ENCODE measurements at regions not wholly inside any gene's neighbourhood (a gene's known extent, or its start where the extent isn't known, plus 50 kb on each side); places are given as distances from the start of the nearest gene placed in this dataset.

DNA sequence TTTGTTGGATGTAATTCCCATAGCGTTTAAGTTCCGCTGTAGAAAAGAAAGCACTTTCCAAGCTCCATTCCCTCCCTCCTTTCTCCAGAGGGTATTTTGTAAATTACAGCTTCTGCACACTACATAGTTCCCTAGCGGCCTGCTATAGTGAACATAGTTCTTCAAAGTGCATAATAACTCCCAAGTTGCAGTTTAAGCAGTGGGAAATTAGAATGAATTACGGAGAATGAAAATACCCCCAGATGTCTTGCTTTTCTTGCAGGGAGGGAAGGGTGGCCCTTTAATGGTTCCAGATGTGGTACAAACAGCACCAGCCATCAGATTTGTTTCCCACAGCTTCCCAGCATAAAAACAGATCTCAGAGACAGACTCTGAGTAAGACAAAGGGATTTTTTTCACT, 893.9 kb downstream of the SUCLG1 start:
- DNase-seq (ENCODE audit: low read depth), result no peak

DNA sequence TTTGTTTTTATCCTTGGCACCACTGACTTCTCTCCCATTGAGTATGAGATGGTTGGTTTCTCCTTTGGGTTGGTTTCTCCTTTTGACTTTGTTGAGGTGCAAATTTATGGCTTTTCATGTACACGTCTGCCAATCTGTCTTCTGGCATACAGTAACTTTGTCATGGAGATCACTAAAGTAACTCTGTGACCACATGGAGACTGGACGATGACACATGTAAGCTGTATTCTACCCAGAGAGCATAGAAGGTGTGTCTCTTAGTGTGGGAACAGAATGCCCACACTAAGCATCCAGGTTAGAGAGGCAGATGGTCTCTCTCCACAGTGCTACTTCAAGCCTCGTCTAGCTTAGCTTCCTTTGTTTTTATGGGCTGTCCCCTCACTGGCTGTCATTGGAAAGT, 897.5 kb downstream of the SUCLG1 start:
- DNase-seq (ENCODE audit: low read depth), result no peak

DNA sequence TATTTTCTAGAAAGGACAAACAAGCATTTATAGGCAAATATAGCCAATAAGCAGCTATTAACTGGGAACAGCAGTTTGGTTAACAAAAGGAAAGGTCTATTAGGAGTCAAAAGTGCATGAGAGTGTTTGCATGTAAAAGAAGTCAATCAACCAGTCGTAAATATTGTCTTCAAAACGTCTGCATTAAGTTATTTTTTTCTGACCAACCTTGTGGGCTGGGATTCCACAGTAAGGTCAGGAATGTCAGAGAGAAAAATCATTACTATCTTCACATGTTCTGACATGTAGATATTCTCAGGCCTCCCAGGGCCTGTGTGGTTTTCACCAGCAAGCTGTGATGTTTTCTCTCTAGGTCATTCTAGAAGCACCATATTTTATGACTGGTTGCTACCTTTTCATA, 922.5 kb downstream of the SUCLG1 start:
- no peak for DNase-seq (ENCODE audit: low read depth)

DNA sequence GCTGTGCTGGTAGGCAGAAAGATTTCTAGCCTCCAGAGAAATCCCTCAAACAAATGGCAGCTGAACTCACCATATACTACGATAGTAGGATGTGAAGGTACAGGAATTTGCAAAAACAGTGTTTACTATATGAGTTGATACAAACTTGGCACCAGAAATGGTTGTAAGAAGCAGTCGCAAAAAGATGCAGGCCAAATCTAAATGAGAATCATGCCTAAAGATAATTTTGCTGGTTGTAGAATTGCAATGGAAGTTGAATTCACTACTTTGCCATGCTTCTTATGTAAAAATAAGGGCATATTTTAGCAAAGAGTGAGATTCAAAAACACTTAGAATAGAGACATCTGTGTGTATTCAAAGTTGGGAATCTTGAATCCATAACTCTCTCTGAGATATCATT, 924.7 kb downstream of the SUCLG1 start:
- no peak for DNase-seq (ENCODE audit: low read depth)

DNA sequence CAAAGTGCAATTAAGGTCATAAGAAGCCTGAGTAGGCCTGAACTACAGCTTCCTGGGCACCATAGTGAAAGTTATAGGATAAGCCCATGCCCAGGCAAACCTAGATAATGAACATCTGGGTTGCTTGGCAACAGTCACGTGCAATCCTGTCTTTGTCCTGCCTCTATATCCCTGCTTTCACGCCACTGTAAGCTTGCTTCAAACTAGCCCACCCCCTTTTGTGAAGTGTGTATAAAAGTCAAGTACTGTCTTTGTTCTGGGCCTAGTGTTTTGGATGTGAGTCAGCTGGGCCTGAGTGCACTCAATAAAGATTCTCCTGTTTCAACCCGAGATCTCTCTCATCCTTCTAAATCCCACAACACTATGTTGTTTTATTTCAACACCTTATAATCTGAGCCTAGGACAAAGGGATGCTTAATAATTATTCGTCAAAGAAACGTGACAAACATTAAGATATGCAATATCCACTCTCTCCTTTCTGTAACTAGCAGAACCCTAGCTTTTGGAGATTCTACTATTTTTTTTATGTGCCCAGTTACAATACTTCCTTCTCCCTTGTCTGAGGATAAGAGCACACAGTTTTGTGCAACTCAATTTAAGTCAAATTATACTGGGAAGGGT, 927.8 kb downstream of the SUCLG1 start:
- no peak for DNase-seq (ENCODE audit: low read depth)

DNA sequence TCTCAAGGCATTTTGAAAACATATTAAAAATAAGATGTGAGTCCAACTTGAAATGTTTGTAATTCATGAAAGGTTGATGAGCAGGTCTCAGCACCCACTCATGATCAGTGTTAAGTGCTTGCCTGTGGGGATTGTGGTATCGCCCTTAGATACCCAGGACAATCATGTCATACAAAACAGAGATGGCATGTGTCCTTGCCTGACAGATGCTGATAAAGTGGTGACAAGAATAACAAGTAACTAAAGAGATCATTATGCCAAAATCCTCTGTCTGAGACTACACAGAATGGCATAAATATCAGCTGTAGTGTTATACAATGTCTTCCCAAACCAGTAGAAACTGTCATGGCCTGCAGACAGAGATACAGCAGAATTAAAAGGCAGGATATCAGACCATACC, 930.3 kb downstream of the SUCLG1 start:
- DNase-seq (ENCODE audit: low read depth), result no peak

DNA sequence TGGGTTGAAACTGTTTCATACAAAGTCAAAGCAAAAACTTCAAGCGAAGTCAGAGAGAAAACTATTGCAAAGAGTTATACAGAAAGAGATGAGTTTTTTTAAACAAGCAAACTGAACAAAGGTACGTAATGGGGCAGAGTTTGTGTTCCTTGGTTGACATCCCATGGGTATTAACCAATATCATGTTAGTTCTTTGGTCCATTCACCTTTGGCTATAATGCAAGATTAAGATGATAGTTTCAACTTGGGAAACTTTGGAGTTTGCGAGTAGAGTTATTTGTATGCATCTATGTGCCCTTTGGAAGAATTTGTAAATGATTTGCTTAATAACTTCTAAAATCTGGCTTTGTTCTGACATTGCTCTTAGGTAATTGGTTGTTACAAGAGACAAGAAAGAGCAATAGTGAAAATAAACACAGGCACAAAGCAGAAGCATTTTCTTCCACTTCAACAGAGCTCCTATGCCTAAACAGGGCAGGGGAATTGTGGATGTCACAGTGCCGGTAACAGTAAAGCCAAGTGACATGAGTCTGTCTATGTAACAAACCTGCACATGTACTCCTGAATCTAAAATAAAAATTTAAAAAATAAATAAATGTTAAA, 936.1 kb downstream of the SUCLG1 start:
- no peak for DNase-seq (ENCODE audit: low read depth)

DNA sequence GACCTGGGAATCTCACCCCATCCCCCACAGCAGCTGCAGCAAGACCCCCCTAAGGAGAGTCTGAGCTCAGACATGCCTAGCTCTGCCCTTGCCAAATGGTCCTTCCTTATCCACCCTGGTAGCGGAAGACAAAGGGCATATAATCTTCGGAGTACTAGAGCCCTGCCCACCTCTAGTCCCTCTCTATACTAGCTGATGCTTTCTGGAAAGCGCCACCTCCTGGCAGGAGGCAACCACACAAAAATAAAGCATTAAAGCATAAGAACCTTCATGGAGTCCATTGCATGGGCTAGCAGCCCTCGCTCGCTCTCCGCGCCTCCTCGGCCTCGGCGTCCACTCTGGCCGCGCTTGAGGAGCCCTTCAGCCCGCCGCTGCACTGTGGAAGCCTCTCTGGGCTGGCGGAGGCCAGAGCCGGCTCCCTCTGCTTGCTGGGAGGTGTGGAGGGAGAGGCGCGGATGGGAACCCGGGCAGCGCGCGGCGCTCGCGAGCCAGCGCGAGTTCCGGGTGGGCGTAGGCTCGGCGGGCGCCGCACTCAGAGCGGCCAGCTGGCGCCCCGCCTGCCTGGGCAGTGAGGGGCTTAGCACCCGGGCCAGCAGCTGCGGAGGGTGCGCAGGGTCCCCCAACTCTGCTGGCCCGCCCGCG, 941.2 kb downstream of the SUCLG1 start:
- DNase-seq (ENCODE audit: low read depth), result no peak

DNA sequence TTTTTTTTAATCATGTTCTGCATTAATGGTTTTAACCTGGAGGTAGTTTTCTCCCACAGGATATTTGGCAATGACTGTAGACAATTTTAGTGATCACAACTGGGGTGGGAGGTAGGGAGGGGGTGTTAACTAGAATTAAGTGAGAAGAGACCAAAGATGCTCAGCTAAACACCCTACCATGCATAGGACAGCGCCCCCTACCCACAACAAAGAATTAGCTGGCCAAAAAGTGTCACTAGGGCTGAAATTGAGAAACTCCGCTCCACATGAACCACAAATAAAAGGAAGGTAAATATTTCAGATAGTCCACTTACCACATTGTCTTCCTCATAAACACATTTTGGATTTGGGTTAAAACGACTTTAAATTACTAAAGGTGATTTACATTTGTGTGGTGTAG, 942.6 kb downstream of the SUCLG1 start:
- DNase-seq (ENCODE audit: low read depth), result no peak

DNA sequence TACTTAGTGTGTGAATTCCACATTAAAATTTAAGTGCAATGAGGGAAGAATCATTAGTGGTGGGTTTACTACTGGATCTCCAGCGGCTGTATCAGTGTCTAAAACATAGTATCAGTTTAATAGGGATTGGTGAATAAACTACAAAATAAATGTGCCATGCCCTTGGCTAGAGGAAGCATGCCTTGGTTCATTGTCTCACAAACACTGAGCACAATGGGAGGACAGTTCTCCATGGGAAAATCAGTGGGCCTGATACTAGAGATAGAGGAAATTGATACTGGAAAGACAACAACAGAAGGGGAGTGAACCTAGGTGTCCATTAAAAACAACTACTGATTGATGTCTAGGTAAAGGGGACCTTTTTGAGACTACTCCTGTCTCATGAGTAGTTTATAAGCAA, 971.6 kb downstream of the SUCLG1 start:
- no peak for DNase-seq (ENCODE audit: low read depth)

DNA sequence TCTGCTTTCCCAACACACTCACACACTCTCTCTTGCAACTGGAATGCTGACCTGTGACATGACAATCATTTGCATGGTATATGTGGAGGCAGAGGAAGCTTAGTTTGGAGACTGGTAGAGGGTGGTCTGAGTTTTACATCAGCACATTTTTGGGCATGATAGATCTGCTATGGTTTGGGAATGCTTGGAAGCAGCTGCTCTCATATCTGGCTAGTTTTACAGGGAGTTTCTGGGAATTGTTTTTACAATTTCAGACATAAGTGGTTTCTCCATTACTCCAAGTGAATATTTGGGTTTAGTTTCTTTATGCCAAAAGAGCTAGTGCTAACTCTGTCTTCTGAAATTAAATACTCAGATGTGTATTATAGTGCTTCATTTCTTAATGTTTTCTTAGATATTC, 977.6 kb downstream of the SUCLG1 start:
- DNase-seq (ENCODE audit: low read depth), result no peak

DNA sequence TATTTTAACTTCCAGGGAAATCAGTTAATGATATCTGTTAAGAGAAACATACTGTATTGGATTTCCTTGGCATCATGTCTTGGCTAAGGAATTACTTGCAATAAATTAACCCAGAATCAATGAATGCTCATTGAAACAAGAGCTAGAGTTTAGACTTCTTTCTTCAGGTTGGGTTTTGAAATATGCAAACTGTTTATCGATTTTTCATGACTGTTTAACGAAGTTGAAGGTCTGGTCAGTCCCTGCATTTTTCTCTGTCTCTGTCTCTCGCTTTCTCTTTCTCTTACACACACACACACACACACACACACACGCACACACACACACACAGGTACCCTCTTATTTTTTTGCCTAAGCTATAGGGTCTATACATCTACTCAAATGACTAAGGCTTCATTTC, 981.0 kb downstream of the SUCLG1 start:
- no peak for DNase-seq (ENCODE audit: low read depth)

DNA sequence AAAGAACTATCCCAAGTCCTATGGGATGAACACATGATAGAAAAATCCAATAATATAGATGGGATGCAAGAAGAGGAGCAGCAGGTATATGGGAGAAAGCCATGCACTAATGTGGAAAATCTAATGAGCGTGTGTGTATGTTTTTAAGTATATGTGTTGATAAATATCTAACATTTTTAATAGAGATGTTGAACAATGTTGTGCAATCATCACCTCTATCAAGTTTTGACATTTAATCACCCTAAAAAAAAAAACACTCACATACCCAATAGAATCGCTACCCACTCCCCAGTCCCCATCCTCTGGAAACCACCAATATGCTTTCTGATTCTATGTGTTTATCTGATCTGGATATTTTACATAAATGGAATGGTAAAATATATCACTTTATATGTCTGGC, 983.7 kb downstream of the SUCLG1 start:
- no peak for DNase-seq (ENCODE audit: low read depth)

DNA sequence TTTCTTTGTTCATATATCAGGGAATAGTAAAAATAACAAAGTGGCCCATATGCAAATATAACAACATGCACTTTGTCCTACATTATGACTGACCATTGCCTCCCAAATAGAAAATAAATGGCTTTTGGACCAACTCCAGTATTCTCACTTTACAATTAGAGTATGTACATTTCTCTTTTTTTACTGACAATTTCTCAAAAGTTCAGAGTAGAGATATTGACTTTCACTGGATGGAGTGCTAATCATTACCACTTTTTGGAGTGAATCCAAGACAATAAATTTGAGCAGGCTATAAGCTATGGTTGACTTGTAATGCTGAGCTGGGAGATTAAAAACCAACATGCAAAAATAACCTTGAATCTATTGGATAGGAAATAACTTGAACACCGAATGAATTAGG, 987.4 kb downstream of the SUCLG1 start:
- no peak for DNase-seq (ENCODE audit: low read depth)

DNA sequence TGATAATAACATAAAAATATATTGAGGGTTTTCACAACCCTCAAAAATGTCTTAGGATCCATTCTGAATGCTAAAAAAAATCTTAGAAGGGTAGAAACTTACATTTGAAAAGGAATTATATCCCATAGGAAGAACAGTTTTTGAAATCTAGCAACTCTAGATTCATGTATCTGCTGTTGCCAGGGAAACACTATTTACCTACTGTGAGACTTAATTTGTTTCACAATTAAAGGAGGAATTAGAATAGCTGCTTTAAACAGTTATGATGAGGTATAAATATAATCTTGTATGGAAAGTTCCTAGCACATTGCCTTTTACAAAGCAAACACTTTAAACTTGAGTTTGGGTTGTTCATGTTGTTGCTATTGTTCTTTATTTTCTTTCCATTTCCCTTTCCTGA, 988.2 kb downstream of the SUCLG1 start:
- DNase-seq (ENCODE audit: low read depth), result no peak

DNA sequence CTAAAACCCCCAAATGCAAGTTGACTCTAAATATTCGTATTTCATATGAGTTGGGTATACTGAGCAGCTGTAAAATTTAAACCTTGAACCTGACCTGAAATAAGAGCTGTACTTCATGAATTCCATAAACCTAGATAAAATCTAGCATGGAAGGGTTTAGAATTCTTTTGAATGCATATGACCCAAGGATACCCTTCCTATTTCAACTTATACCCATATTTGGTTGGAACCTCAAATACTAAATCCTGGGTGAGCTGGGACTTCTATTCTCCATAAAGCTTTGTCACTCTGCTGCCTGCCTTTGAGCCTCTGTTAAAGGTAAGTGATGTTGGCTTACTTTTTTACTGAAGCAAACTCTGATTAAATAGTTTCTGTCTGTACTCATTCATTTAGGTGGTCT, 994.6 kb downstream of the SUCLG1 start:
- no peak for DNase-seq (ENCODE audit: low read depth)

DNA sequence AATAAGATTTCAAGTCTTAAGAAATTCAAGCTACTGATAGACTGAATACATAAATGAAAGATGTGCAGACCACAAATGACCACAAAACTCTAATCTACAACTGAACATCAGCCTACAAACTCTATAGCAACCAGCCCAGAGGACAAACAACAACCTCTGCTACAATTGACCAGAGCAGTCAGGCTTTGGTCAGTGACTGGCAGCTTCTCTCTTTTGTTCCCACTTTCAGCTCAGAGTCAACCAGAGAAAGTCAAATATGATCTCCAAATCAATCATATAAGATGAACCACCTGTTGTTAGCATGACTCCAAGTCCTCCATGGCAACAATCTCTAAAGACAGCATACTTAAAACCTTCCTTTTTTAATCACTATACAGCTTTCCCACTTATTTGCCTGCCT, 996.2 kb downstream of the SUCLG1 start:
- DNase-seq (ENCODE audit: low read depth), result no peak

DNA sequence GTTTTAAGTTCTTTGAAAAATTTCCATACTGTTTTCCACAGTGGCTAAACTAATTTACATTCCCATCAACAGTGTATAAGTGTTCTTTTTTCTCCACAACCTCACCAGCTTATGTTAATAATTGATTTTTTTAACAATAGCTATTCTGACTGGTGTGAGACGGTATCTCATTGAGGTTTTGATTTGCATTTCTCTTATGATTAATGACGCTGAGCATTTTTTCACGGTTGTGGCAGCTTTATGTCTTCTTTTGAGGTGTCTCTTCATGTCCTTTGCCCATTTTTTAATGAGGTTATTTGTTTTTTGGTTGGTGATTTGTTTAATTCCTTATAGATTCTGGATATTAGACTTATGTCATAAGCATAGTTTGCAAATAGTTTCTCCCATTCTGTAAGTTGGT, 997.9 kb downstream of the SUCLG1 start:
- no peak for DNase-seq (ENCODE audit: low read depth)

DNA sequence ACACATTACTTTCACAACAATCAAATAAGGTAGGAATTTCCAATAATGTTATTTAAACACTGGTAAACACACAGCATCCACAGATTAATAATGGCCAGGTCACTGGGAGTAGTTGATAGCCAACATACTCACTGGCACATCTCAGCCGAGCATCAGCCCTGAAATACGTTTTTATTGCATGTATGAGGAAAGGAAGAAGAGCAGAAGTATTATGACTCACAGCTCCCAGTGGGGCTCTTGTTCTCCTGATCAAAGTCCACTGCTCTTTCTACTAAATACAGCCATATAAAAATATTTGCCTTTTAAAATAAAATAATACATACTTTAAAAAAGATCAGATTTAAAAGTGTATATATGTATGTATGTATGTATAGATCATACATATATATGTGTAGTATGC, 999.6 kb downstream of the SUCLG1 start:
- no peak for DNase-seq (ENCODE audit: low read depth)

DNA sequence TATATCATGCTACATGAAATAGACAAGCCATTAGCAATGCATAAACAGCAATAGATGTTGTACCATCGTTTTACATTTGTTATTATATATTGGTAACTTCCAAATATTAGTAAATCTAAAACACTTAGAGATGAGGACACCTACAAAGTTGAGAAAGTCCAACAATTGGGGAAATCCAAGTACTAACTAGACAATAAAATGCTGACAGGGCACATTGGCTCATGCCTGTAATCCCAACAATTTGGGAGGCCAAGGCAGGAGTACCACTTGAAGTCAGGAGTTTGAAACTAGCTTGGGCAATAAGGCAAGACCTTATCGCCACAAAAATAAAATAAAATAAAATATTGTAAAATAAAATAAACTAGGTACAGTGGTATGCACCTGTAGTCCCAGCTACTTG, 1023.1 kb downstream of the SUCLG1 start:
- DNase-seq (ENCODE audit: low read depth), result no peak

DNA sequence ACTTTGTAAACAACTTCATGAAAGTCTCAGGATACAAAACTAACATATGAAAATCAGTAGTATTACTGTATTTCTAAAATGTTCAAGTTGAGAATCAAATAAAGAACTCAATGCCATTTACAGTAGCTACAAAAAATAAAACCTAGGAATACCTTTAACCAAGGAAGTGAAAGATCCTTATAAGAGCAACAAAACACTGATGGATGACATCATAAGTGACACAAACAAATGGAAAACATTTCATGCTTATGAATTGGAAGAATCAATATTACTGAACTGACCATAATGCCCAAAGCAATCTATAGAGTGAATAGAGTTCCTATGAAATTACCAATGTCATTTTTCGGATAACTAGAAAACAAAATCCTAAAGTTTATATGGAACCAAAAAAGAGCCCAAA, 1038.1 kb downstream of the SUCLG1 start:
- DNase-seq (ENCODE audit: low read depth), result no peak

DNA sequence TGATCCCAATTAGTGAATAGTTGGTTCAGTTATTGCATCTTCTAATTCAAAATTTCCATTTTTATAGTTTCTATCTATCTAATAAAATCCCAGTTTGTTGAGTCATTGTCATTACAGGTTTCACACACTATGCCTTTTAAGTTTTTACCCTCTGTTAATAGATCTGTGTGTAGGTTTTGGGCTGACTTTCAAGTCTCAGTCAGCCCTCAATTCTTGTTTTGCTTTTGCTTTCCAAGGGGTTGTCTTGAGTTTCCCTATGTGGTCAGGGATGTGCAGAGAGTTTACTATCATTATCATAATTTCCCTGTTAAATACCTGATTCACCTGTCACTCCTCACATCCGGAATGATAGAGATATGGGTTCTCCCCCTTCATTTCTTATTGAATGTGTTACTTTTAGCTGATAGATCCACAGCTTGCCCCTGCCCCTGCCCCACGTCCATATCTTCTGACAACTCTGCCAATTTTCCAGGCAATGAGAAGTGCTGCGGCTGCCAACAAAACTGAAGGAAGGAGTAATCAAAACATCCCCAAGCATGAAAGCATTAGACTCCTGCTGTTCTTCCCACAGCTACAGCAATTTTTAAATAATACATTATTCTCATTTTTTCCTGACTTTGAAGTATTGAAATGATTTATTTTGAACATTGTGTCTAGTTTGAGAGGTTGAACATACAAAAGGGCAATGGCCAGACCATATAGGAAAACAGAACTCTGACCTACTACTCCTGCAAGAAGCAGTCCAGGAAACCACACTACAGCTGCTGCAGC, 1064.8 kb downstream of the SUCLG1 start:
- no peak for DNase-seq (ENCODE audit: low read depth)

DNA sequence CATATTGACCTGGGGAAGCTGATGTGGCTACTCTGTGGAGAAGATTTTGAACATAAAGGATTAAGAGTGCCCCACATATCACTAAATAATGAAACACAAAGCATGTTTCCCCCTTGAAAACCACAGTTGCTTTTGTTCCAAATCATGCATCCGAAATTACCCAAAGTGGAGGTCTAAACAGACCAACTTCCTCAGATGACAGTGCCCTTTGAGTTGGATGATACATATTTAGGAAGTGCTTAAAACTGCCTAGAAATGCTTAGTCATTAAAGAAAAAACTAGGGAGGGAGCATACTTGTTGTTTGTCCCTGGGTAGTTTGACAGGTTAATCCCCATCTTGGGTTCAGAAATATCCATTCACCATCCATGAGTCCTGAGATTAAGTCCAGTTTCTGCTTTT, 1070.3 kb downstream of the SUCLG1 start:
- DNase-seq (ENCODE audit: low read depth), result no peak

Measured in HS-5 (cell line).